ENCODE measurements at regions not wholly inside any gene's neighbourhood (a gene's known extent, or its start where the extent isn't known, plus 50 kb on each side); places are given as distances from the start of the nearest gene placed in this dataset.
A peak's percentile ranks its signal among the peaks of the same experiment; 100 is the strongest.

DNA sequence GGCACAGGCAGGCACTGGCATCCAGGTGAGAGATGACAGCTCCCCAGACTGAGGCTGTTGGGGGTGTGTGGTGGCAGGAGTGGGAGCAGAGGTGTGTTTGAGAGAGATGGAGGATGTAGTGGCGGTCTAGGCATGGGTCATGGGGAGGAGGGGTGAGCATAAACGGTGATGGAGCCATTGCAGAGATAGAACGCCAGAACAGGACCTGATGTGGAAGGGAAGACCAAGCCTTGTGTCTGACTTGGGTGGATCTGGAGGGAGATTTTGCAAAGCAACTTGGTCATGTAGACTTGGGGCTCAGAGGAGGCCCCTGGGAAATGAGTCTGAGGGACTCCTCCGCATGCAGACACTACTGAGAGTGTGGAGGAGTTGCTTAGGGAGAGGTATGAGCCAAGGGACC is 50.0 kb upstream of the CLDN5 start:
- no peak overlapping the region for H3K4me3 ChIP-seq (ENCODE audit: insufficient read depth, low read depth, low read length)
- no peaks in the 10 kb centered on the region for H3K36me3 ChIP-seq (replicated peaks; ENCODE audit: control insufficient read depth, insufficient read depth, low read length)
- no peak for DNase-seq
- no peaks in the 10 kb centered on the region for H3K27me3 ChIP-seq (ENCODE audit: control insufficient read depth, insufficient read depth, low read length)

DNA sequence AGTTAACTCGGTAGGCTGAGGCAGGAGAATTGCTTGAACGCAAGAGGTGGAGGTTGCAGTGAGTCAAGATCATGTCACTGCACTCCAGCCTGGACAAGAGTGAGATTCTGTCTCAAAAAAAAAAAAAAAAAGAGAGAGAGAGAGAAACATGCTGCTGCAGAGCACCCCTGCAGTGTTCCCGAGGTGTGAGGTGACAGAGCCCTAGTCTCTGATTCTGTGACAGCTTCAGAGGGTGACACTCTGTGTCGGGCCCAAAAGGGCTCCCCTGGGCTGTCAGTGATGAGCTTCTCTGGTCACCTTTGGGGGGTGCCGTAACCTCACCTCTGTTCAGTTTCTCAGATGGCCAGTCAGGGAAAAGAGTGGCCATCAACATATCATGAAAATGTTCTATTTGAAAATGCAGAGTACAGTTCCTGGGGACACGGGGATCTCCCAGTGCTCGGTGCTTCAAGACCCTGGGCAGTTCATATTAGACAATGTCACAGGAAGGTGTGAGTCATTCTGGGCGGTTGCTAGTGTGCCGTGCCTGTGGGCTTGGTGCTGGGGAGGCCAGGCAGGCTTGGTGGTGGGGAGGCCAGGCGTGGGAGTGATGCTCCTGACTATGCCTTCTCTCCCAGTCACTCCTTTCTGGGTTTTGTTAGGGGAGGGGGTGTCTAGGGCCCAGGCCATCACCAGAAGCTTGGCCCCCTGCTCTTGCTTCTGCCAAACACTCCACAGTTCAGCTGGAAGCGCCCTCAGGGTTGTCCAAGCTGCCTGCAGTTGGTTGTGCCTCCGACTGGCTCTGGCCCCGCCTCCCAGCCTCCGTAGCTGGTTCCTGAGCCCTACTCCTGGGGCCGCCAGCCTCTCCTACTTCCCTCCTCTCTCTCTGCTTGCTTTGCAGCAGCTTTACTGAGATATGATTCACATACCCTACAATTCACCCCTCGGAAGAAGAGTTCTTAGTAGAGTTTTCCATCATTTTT is 52.5 kb upstream of the CLDN5 start:
- Histone ChIP-seq H3K4me3 (ENCODE audit: insufficient read depth, low read depth, low read length) (no peak overlapping the region), H3K36me3 (replicated peaks; ENCODE audit: control insufficient read depth, insufficient read depth, low read length) (no peaks in the 10 kb centered on the region), H3K27me3 (ENCODE audit: control insufficient read depth, insufficient read depth, low read length) (no peaks in the 10 kb centered on the region)
- DNase-seq: peak; percentile 76

DNA sequence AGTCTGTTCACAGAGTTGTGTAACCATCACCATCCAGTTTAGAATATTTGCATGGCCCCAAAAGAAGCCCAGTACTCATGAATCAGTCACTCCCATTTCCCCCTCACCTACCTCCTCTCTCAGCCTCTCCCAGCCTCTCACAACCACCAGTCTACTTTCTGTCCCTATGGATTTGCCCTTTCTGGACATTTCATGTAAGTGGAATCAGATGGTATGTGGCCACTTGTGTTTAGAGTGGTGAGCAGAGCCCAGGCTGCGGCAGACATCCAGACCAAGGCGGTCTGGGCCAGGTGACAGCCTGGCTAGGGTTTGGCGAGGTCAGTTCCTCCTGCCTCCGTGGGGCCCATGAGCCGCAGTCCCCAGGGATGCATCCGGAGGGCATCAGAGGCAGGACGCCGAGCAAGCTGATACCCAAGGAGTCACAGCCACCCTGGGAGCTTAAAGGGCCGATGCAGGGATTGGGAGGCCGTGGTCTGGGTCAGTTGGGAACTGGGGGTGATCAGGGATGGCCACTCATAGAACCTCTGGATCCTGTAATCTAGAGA is 53.3 kb upstream of the CLDN5 start:
- peak; percentile 67 for DNase-seq
- Histone ChIP-seq H3K27me3 (ENCODE audit: control insufficient read depth, insufficient read depth, low read length) (no peaks in the 10 kb centered on the region), H3K36me3 (replicated peaks; ENCODE audit: control insufficient read depth, insufficient read depth, low read length) (no peaks in the 10 kb centered on the region), H3K4me3 (ENCODE audit: insufficient read depth, low read depth, low read length) (no peak overlapping the region)

DNA sequence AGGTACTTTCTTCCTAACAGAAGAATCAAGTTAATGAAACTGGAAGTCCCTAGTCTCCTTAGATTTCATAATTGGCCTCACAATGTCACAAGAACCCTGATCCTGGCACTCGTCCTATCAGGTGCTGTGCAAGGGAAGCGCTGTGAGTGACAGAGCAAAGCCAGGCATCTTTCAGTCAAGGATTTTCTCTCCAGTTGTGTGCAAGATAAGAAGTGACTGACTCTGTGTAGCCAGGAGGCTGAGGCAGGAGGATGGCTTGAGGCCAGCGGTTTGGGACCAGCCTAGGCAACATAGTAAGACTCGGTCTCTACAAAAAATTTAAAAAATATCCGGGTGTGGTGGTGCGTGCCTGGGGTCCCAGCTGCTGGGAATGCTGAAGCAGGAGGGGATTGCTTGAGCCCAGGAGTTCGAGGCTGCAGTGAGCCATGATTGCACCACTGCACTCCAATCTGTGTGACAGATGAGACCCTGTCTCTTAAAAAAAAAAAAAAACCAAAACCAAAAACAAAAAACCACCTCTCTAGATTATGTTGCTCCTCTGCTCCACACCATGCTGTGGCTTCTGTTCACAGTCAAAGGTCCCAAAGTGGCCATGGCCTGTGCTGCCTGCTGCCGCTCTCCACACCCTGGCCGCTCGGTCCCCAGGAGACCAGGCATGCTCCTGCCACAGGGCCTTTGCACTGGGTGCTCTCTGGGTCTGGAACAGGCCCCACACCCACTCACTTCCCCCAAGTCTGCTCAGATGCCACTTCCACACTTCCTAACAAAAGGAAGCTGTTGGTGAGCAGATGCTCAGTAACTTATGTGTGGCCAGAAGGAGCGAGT is 54.2 kb upstream of the CLDN5 start:
- H3K36me3 ChIP-seq (replicated peaks; ENCODE audit: control insufficient read depth, insufficient read depth, low read length): no peaks in the 10 kb centered on the region
- H3K27me3 ChIP-seq (ENCODE audit: control insufficient read depth, insufficient read depth, low read length): no peaks in the 10 kb centered on the region
- no peak for DNase-seq
- no peak overlapping the region for H3K4me3 ChIP-seq (ENCODE audit: insufficient read depth, low read depth, low read length)

DNA sequence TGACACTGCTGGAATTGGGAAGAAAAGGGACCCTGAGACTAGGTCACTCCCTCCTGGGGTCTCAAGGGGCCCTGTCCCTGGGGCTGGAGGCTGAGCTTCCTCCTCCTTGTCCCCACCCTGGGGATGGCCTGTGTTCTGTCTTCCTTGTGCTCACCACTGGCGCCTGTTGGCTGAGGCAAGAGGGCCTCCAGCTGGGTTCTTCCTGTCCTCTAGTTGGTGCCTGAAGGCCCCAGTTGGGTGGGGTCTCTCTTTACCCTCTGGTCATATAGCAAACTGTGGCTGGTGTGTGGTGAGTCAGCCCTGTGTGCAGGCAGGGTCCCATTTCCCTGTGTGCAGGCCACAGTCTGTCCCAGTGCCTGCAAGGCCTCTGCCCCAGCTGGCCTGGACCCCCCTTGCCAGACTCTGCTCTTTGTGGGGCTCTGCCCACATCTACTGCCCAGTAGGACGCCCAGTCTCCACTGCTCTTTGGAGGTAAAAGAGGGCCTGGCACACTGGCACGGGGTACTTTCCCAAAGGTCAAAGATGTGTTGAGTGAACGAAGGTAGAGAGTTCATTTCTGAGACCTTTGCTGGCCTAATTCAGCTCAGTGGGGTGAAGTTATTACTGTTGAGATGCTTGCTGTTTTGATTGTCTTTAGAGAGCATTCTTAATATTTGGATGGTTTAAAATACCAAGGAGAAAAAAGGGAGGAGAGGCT is 55.1 kb upstream of the CLDN5 start:
- Histone ChIP-seq H3K27me3 (ENCODE audit: control insufficient read depth, insufficient read depth, low read length) (no peaks in the 10 kb centered on the region), H3K4me3 (ENCODE audit: insufficient read depth, low read depth, low read length) (no peak overlapping the region), H3K36me3 (replicated peaks; ENCODE audit: control insufficient read depth, insufficient read depth, low read length) (no peaks in the 10 kb centered on the region)
- DNase-seq: peak; percentile 45

DNA sequence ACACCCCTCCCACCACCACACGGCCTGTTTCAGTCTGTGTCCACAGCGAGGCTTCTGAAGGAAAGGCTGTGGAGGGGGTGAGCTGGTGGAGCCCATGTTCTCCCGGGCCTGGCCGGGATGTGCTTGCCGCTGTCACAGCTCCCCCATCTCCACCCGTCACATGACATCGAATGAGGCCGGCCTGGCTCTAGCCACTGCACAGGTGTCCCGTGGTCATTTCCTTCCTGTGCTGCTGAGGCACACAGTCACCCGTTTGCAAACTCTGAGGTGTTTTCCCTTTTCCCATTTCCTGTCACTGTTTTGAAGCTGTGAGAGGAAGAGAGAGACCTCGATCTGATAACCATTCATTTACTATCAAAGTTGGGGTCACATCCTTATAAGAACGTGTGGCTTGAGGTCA is 55.7 kb upstream of the CLDN5 start:
- no peaks in the 10 kb centered on the region for H3K36me3 ChIP-seq (replicated peaks; ENCODE audit: control insufficient read depth, insufficient read depth, low read length)
- H3K4me3 ChIP-seq (ENCODE audit: insufficient read depth, low read depth, low read length): no peak overlapping the region
- DNase-seq: peak; percentile 50
- H3K27me3 ChIP-seq (ENCODE audit: control insufficient read depth, insufficient read depth, low read length): no peaks in the 10 kb centered on the region

DNA sequence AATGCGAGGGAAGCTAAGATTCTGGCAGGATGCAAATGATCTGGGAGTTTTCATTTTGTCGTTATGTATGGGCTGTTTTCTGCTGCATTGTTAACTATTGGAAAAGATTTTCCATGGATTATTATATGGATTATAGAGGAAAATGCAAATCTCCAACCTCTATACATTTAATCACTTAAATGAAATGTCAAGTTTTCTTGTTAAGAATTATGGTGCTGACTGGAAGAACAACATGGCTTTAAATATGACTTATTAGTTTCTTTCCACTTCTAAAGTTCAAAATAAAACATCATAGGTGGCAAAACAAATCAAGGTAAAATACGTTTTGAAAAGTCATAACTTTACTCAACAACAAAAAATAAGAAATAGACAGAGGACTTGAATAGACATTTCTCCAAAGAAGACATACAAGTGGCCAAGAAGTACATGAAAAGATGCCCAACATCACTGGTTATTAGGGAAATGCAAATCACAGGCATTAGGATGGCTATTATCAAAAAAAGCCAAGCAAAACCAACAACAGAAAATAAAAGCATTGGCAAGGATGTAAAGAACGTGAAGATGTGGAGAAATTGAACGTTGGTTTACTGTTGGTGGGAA is 56.2 kb upstream of the CLDN5 start:
- Histone ChIP-seq H3K4me3 (ENCODE audit: insufficient read depth, low read depth, low read length) (no peak overlapping the region), H3K36me3 (replicated peaks; ENCODE audit: control insufficient read depth, insufficient read depth, low read length) (no peaks in the 10 kb centered on the region), H3K27me3 (ENCODE audit: control insufficient read depth, insufficient read depth, low read length) (no peaks in the 10 kb centered on the region)
- no peak for DNase-seq

DNA sequence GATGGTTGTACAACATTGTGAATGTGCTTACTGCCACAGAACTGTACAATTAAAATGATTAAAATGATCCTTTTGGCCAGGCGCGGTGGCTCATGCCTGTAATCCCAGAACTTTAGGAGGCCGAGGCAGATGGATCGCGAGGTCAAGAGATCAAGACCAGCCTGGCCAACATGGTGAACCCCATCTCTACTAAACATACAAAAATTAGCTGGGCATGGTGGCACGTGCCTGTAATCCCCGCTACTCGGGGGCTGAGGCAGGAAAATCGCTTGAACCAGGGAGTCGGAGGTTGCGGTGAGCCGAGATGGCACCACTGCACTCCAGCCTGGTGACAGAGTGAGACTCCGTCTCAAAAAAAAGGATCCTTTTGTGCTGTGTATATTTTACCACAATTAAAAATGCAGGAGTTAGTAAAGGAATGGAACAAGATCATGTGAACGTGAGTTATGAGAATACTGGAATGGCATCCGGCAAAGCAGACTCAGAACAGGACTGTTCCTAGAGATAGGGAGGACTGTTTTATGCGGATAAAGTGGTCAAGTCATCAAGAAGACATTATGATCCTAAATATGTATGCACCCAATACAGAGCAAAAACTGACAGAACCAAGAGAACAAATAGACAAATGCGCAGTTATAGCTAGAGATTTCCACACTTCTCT is 58.0 kb upstream of the CLDN5 start:
- no peaks in the 10 kb centered on the region for H3K27me3 ChIP-seq (ENCODE audit: control insufficient read depth, insufficient read depth, low read length)
- H3K36me3 ChIP-seq (replicated peaks; ENCODE audit: control insufficient read depth, insufficient read depth, low read length): no peaks in the 10 kb centered on the region
- no peak for DNase-seq

DNA sequence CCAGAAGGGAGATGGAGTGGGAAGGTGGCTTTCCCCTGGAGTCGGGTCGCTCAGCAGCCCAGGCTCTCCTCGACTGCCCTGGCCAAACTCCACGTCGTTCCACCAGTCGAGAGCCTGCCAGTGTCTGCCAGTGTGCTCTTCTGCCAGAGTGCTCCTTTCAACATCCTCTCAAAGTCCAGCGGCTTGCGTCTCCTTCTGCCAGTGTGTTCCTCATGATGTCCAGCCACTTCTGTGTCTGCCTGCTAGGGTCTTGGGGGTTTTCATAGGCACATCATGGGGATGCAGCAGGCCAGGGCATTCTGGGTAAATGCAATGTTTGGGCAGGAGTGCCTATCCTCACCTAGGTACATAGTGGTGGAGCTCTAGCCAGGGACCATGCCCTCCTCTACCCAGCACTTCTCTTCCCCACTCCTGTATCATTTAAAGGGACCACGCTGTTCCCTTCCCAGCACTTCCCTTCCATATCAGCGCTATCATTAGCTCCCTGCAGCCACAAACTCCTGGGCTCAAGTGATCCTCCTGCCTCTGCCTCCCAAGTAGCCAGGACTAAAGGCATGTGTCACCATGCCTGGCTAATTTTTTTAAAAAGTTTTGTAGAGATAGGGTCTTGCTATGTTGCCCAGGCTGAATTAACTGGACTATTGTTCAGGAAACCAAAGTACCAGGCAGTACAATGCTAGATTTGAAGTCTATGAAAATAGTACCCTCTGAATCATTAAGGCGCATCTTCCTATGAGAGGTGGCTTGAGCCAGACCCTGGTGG is 62.9 kb upstream of the CLDN5 start:
- DNase-seq: no peak
- no peak overlapping the region for H3K4me3 ChIP-seq (ENCODE audit: insufficient read depth, low read depth, low read length)

More for the DNA sequence above, 58.0 kb upstream of the CLDN5 start:
- H3K4me3 ChIP-seq (ENCODE audit: insufficient read depth, low read depth, low read length): no peak overlapping the region

DNA sequence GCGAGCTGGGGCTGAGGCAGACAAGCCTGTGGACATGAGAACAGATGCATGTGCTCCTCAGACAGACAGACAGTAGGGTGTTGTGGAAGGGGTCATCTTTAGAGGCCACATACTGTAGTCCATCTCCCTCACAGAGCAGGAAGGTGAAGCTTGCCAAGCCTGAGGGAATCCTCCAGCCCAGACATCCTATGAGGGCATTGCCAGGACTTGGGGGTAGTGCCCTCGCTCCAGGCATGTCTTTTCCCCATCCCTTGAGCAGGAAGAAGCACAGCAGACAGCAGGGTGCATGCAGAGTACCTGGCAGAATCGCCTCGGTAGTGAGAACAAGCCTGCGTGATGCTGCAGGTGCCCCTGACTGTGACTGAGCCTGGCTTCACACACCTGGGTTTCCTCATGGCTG is 66.5 kb upstream of the CLDN5 start:
- DNase-seq: peak; percentile 45
- no peaks in the 10 kb centered on the region for H3K27me3 ChIP-seq (ENCODE audit: control insufficient read depth, insufficient read depth, low read length)

More for the DNA sequence above, 62.9 kb upstream of the CLDN5 start:
- no peaks in the 10 kb centered on the region for H3K27me3 ChIP-seq (ENCODE audit: control insufficient read depth, insufficient read depth, low read length)
- no peaks in the 10 kb centered on the region for H3K36me3 ChIP-seq (replicated peaks; ENCODE audit: control insufficient read depth, insufficient read depth, low read length)

DNA sequence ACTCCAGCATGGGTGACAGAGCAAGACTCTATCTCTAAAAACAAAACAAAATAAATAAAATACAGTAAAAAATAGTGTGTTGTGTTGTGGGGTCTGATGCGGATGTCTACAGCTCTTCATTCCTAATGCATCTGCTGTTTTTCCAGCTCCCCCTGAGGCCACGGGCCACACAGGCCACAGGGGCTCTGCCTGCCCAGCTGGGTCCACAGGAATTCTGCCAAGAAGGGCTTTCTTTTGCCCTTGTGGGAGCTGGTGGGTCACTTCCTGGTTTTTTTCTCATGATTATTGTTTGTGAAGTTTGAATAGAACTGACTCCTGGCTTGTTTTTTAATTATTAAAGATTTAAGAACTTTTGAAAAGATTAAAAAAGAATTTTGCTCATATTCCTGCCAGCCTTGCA is 67.4 kb upstream of the CLDN5 start:
- DNase-seq: no peak
- no peaks in the 10 kb centered on the region for H3K27me3 ChIP-seq (ENCODE audit: control insufficient read depth, insufficient read depth, low read length)
- H3K36me3 ChIP-seq (replicated peaks; ENCODE audit: control insufficient read depth, insufficient read depth, low read length): no peaks in the 10 kb centered on the region
- H3K4me3 ChIP-seq (ENCODE audit: insufficient read depth, low read depth, low read length): no peak overlapping the region

More for the DNA sequence above, 66.5 kb upstream of the CLDN5 start:
- H3K4me3 ChIP-seq (ENCODE audit: insufficient read depth, low read depth, low read length): no peak overlapping the region
- no peaks in the 10 kb centered on the region for H3K36me3 ChIP-seq (replicated peaks; ENCODE audit: control insufficient read depth, insufficient read depth, low read length)

DNA sequence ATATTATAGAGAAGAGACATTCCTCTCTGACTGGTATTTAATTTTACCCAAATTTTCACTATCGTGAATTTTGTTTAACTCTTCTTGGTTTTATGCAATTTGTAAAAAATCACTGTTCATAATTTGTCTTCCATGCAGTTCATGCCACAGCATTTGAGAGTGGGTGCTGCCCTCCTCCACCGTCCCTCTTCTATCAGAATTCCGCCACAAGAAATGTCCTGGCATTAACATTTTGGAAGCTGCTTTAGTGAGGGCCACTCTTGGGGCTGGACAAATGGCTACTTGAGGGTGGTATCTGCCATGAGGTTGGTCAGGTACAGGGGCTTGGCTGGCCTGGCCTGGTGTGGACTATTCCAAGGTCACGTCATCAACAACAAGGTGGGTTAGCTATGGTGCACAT is 68.3 kb upstream of the CLDN5 start:
- Histone ChIP-seq H3K4me3 (ENCODE audit: insufficient read depth, low read depth, low read length) (no peak overlapping the region), H3K27me3 (ENCODE audit: control insufficient read depth, insufficient read depth, low read length) (no peaks in the 10 kb centered on the region), H3K36me3 (replicated peaks; ENCODE audit: control insufficient read depth, insufficient read depth, low read length) (no peaks in the 10 kb centered on the region)
- no peak for DNase-seq

DNA sequence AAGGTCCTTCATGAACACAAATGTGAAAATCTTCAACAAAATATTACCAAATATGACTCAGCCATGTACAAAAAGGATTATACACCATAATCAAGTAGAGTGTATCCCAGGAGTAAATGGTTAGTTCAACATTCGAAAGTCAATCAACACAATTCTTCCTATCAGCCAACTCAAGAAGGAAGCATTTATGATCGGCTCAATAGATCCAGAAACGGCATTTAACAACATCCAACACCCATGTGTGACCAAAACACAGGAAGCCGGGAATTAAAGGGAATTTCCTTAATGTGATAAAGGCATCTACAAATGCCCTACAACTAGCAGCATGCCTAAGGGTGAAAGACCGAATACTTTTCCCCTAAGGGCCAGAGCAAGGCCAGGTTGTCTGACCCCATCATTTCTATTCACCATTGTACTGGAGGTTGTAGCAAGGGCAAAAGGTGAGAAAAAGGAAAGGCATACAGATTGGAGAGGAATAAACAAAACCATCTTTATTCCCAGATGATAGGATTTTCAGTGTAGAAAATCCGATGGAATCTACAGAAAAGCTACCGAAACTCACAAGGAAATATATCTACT is 69.9 kb upstream of the CLDN5 start:
- DNase-seq: no peak
- Histone ChIP-seq H3K27me3 (ENCODE audit: control insufficient read depth, insufficient read depth, low read length) (no peaks in the 10 kb centered on the region), H3K4me3 (ENCODE audit: insufficient read depth, low read depth, low read length) (no peak overlapping the region), H3K36me3 (replicated peaks; ENCODE audit: control insufficient read depth, insufficient read depth, low read length) (no peaks in the 10 kb centered on the region)
